CD4-positive, alpha-beta T cell treated with Interleukin-17A for 1 hour (primary cell): ENCODE measurements at regions not wholly inside any gene's neighbourhood (a gene's known extent, or its start where the extent isn't known, plus 50 kb on each side); places are given as distances from the start of the nearest gene placed in this dataset.

Experiments used
- DNase-seq: peaks from one replicate; pipeline ENCODE4 v3.0.0-alpha.2; 2020

DNA sequence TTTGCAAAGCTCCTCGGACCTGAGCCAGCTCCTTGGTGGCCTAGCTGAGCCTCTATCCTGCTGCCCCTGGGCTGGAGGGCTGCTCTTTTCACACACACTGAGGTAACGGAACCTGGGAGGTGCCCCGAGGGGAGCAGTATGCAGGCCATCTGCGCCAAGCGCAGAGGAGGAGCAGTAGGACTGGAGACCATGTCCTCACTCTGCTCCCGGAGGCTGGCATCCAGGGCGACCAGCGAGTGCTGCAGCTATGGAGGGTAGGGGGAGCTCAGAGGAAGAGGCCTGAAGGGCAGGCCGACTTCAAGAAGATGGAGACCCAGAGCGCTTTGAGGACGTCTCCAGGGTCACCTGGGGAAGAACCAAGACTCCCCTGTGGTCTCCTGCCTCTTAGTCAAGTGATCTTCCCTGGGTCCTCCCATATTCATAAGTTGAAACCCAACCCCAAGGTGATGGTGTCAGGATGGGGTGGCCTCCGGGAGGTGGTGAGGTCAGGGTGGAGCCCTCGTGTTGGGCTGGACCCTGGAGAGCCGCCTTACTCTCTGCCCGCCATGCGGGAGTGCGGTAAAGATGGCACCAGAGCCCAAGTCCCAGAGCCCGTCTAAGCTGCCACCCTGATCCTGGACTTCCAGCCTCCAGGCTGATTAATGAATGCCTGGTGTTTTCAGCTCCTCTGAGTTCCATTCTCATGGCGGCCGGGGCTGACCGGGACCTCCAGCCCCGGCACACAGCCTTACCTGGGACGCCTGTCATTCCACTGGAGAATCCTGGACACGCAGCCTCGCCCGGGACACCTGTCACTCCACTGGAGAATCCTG lies 160.7 kb downstream of the NDUFA10 start:
- no peak for DNase-seq

DNA sequence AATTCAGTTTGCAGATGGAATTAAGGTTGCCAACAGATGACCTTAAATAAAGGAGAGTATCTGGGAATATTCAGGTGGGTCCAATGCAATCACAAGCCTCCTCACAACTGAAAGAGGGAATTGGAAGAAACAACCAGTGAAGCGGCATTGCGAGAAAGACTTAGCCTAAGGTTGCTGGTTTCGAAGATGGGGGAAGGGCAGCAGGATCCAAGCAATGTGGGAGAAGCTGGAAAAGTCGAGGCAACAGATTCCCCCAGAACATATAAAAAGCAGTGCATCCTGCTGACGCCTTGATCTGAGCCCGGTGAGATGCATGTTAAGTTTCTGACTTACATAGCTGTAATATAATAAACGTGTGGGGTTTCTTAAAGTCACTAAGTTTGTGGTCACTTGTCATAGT lies 162.5 kb downstream of the NDUFA10 start:
- DNase-seq, result no peak

DNA sequence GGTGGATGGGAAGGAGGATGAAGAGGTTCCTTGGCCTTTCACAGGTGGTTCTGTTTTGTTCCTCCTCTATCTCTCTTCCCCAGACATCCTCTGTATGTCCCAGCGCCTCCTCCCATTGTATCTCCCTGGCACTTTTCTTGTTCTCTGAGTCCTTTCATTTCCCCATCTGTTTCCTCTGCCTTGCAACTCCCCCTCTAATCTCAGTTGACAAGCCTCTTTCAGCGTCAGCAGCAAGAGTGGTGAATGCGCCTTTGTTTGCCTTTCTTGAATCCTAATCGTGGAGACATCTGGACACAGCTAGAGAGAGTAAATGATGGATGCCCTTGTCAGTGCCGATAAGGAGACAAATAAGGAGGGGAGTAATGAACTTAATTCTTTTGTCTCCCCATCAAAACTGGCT lies 167.0 kb downstream of the NDUFA10 start:
- DNase-seq, result no peak

DNA sequence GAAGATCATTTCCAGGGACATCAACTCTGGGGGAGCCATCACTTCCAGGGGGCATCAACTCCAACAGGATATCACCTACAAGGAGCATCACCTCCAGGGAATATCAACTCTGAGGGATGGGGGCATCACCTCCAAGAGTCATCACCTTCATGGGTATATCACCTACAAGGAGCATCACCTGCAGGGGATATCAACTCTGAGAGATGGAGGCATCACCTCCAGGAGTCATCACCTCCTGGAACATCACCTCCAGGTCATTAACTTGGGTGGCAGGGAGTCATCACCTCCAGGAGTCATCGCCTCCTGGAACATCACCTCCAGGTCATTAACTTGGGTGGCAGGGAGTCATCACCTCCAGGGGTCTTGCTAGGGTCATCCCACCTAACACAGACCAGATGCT lies 167.6 kb downstream of the NDUFA10 start:
- DNase-seq, result no peak

DNA sequence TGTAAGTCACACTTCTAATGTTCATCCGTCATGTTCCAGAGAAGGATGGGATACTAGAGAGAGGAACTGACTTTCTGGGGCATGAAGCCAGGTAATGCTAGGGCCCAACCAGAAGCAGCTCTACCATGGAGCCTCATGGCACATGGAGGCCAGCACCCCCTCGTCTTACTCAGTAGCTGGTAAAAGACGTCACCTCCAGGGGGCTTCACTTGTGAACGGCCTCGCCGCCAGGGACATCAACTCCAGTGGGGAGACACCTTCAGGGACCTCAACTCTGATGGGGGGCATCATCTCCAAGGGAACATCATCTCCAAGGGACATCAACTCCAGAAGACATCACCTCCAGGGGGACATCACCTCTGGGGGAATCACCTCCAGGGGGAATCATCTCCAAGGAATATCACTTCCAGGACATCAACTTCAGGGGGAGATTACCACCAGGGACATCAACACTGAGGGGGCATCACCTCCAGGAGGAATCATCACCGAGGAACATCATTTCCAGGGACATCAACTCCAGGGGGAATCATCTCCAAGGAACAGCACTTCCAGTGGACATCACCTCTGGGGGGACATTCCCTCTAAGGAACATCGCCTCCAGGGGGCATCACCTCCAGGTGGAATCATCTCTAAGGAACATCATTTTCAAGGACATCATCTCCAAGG lies 168.4 kb downstream of the NDUFA10 start:
- no peak for DNase-seq

DNA sequence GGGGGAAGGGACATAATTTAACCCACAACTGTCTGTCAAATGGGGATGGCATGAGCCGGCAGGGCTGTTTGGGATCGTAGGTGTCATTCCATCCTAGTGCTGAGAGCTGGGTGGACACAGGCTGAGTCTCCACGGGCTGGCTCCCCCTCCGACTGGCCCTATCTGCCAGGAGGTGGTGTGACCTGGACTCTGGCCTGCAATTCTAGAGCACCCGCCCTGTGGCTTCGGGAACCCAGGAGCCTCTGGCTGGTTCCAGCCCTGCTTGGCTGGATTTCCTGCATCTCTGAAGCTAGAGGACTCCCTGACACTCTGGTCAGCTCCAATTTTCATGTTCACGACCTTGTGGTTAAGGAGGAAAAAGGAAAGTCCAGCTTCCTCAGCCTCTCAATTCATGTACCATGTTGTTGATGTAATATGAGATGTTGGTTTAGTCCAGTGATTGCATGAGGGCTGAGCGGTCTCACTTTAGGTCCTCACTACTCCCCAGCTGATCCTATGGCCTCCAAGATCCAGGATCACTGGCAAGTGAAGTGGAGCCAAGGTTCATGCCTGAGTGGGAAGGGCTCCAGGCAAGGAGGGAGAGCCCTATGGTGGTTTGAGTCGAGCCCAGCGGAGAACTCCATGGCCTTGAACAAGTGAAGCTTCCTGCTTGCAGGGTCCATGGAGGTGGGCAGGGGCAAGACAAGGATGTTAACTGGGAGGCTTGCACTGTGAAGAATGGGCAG lies 169.1 kb downstream of the NDUFA10 start:
- no peak for DNase-seq

DNA sequence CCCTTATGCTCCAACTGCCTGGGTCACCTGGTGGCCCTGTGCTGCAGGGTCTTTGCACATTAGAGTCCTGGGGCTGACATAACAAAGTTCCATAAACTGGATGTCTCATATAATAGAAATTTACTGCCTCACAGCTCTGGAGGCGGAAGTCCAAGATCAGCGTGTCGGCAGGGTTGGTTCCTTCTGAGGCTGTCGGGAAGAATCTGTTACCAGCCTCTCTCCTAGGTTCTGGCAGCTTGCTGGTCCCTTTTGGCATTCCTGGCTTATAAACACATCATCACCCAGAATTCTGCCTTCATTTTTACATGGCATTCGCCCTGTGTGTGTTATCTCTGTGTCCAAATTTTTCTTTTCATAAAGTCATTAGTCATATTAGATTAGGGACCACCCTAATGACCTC lies 170.5 kb downstream of the NDUFA10 start:
- DNase-seq, result no peak

DNA sequence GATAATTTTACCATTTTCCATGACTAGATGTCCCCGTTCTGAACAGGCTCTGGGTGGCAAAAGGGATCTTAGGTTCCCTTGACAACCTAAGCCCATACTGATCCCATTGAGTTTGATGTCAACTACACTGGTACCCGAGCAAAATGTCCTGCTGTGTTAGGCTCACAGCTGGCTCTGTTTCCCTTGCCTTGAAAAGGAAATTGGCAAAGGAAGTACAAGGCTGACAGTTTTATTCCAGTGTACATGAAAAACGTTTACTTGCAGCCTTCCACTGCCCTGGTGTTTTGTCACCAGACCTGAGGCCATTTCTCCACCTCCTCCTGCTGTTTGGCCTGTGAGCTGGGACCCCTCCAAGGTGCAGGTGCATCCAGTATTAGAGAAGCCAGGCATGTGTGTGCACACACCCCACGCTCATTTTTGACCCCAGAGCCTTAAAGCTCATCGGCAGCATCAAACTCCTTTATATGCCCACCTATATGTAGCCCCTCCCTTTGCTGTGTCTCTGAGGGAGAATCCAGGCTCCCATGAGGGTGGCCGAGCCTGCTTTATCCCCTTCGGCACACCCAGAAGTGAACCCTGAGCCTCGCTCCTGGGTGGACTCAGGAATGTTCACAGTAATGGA lies 171.3 kb downstream of the NDUFA10 start:
- no peak for DNase-seq

DNA sequence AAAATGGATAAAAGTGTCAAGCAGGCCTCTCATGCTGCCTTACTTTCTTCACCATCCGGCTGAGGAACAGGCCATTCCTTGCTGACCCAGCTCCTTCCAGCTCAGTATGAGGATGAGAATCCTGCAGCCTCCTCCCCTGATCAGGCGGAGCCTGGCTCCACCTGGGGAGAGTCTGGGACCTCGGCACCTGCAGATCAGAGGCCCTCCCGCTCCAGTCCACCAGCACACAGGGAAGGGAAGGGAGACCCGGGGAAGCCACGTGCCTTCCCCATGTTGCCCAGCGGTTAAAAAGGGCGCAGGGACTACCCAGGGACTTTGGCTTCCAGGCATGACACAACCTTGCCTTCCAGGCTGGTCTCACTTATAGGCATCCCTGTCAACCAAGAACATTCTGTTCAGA lies 172.0 kb downstream of the NDUFA10 start:
- no peak for DNase-seq

DNA sequence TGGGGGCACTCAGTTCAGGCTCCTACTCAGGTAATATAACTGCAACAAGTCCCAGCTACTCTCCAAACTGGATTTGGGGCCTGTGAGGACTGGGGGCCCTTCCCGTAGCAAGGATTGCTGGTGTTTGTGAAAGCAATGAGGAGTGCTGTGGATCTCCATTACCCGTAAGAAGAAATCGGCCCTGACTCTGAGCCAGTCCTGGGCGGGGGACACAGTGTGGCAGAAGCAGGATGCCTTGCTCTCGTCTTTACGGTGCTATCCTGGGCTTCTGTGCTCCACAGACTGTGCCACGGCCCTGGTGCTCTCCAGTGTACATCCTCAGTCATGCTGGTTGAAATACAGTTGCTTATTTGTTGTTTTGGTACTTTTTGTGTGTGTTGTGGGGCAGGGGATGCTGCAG lies 172.9 kb downstream of the NDUFA10 start:
- no peak for DNase-seq

DNA sequence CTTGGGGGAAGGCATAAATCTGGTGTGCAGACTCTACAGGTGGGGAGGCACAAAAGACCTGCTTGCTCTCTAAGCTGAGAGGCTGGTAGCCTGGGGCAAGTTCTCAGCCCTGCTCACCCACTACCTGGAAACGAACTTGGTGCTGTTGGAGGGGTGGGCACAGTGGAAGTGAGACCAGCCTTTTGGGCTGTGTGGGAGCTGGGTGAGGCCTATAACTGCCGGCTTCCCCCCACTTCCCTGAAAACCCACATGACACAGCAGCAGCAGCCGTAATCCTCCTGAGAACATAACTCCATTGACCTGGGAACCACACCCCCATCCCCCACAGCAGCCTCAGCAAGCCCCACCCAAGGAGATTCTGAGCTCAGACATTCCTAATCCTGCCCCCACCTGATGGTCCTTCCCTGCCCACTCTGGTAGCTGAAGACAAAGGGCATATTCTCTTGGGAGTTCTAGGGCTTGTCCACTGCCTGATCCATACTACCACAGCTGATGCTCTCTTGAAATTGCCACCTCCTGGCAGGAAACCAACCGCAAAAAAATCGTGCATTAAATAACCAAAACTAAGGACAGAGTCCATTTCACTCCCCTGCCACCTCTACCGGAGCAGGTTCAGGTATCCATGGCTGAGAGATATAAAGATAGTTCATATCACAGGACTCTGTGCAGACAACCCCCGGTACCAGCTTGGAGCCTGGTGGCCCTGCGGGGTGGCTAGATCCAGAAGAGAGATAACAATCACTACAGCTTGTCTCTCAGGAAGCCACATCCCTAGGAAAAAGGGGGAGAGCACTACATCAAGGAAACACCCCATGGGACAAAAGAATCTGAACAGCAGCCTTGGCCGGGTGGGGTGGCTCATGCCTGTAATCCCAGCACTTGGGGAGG lies 178.1 kb downstream of the NDUFA10 start:
- DNase-seq, result no peak

DNA sequence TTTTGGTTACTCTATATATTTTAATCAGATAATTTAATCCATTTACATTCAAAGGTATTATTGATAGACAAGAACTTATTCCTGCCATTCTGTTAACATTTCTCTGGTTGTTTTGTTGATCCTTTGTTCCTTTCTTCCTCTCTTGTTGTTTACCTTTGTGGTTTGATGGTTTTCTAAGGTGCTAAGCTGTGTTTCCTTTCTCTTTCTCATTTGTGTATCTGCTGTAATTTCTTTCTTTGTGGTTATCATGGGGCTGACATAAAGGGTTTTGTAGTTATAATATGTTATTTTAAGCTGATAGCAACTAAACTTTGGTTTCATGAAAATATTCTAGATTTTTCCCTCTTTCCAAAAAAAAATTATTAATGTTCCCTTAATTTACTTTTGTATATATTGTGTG lies 179.2 kb downstream of the NDUFA10 start:
- DNase-seq, result no peak

DNA sequence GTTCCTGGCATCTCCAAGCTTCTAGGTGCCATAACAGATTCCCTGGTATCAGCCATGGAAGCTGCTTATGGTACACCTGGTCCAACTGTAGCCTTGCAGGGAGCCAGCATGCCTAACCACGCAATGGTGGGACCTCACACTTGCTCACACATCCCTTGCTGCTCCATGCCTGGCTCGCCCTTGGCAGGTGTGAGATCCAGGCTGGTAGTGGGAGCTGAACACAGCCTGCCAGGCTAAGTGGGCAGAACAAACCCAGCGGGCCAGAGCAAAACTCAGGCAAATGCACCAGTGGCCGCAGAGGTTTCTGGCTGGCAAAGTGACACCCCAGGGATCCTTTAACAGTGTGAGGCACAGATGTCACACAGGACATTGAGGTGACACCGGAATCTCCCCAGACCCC lies 185.8 kb downstream of the NDUFA10 start:
- DNase-seq, result no peak

DNA sequence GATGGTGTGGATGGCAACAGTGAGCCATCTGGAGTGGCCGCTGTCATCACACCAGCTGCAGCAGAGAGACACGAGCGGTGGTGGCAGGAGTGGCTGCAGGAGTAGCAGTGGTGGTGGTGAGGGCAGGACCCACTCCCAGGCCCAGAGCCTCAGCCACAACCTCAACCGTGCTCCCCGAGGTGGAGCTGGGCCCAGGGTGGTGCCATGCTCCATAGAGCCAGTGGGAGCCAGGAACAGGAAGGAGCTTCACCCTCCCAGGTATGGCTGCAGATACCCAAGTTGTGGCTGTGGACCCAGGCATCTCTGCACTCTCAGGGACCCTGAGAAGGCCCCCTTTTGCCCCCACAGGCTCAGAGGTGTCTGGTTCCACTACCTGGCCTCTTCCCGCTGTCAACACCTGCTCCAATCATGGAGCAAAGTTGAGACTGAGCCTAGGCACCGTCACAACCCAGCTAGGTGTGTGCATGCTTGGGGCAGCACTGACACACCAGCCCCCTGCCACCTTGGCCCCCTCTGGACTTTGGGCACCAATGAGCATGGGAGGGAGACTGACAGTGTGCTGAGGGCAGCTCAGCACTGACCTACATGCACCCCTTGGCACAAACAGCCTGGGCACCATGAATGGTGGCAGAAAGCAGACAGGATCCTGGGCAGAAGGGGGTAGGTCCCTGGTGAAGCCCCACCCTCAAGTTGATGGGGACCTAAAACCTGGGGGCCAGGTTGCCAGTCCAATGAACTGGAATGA lies 188.9 kb downstream of the NDUFA10 start:
- no peak for DNase-seq

DNA sequence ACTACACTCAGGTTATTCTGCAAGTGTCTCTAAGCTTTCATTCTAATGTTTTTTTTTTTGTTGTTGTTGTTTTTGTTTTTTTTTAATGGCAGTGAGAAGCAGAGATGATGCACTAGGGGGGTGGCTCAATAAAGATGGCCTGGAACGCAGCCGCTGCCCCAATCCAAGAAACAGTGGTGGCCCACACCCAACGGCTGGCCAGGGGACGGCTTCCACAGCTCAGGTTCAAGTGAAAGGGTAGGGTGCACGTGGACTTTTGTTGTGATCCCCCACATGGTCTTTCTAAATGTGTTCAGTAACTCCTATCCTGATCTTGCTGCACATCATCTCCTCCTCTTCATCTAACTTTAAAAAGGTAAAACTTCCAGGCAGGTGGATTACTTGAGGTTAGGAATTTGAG lies 190.1 kb downstream of the NDUFA10 start:
- DNase-seq, result no peak

DNA sequence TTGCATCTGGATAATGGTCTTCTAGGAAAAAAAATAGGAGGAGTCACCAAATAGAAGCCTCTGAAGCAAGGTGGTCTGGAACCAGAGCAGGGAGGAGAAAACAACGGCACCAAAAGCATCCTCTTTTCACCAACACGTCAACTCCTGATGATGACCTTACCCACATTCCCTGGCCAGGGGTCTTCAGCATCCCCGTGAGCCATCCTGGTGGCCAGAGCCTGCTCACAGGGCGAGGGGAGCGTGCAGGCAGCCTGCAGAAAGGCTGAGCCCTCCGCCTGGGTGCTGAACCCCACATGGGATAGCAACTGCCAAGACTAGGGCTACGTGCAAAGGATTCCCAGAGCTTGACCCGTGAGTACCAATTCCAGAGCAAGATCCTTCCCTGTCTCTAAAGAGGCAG lies 191.0 kb downstream of the NDUFA10 start:
- no peak for DNase-seq

DNA sequence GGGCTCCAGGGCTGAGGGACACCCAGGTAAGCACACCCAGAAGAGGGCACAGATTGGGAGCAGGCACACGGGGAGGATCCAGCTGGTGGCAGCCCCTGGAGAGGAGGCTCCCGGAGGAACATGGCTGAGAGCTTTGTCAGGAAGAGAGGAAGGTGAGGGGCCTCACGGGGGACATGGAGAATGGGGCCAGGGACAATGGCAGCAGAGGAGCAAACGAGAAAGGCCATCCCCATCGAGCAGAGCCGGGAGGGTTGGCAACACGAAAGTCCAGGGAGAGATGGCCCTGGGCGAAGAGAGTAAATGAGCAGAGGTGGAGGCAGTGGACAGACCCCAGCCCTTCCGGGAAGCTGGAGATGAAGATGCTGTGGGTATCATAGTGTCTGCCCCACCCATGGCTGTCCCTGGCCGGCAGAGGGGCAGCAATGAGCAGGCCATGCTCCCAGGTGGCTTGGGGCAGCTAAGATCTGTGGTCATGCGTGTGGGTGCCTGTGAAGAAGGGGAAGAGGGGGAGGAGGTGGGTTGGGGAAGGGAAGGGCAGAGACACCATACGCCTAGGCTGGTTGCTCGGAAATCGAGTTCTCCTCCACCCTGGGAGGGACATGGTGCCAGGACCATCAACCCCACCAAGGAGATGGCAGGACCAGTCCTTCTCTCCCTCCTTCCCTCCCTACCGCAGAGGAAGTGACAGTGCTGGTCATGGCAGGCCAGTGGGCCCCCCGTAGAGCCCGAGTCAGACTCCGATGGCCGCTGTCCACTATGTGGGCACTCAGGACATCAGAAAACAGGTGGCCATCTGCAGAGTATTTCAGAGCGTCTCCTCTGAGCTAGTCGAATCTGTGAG lies 191.7 kb downstream of the NDUFA10 start:
- no peak for DNase-seq

DNA sequence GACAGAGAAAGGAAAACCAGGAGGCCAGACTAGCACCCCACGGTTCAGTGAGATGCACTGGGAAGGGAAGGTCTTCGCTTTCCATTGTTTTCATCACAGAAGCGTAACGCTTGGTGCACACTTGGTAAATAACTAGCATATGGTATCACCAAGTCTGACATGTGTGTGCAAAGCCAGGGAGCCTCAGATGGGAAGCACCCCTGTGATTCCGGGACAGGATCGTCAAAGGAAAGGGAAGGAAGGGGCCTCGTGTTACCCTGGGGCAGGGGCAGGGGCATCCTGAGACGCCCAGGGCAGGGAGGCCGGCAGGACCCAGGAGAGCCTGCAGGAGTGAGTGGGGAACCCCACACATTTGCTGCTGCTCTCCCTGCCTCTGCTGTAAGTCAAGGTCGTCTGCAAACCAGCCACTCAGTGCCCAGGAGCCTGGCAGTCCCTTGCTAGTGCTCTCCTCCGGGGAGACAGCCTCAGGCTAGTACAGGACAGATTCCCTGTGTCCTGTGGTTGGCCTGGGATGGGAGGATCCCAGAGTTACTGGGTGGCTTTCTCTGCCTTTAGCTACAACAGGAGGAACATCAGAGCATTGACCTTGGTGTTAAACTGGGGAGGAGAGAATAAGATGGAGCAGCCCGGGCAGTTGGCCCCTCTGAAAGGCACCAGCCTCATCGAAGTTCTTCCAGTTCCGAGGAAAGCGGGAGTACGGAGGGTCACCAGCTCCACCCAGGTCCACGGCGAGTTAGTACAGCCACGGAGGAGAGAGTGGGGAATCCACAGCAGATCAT lies 192.5 kb downstream of the NDUFA10 start:
- no peak for DNase-seq

DNA sequence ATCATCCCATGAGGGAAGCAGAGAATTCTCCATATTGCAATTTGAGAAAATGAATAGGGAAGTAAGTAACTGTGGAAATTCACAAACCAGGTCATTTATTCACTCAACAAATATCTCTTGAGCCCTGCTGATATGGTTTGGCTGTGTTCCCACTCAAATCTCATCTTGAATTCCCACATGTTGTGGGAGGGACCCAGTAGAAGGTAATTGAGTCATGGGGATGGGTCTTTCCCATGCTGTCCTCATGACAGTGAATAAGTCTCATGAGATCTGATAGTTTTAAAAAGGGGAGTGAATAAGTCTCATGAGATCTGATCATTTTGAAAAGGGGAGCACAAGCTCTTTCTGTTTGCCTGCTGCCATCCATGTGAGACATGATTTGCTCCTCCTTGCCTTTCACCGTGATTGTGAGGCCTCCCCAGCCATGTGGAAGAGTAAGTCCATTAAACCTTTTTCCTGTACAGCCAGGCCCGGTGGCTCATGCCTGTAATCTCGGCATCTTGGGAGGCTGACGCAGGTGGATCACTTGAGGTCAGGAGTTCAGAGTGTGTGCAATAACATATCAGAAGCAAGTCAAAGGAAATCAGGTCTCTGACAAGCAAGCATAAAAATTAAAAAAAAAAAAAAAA lies 193.2 kb downstream of the NDUFA10 start:
- DNase-seq, result no peak
